ENCODE measurements at regions not wholly inside any gene's neighbourhood (a gene's known extent, or its start where the extent isn't known, plus 50 kb on each side); places are given as distances from the start of the nearest gene placed in this dataset.

DNA sequence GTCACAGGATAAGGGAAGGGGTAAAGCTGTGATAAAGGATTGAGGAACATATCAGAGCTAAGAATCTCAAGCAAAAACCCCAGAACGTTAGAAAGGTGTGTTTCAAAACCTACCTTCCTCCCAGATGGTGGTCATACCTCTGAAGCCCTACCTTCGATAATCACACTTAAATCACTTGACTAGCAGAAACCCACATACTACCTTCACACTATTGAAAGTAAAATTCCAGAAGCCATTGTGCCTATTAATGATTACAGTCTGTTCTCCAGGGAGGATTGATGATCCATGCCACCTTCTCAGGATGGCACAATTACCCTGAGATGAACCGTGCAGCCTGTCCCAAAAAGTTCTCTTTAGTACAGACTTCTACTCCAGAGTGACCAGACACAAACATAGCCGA lies 72.3 kb upstream of the SOX4 start:
- DNase-seq (no peak), ATAC-seq (no peak)
- Histone ChIP-seq H3K27ac (no peak overlapping the region), H3K4me3 (no peak overlapping the region), H3K9me3 (no peaks in the 10 kb centered on the region), H3K36me3 (replicated peaks in 1 of 2; ENCODE audit: insufficient read depth in 1 of 2, low read depth in 2 of 2) (no peaks in the 10 kb centered on the region), H3K27me3 (no peaks in the 10 kb centered on the region), H3K4me1 (no peaks in the 10 kb centered on the region)
- intact Hi-C loops (cut with DNase I) = no loop called here
- TF ChIP-seq, protein P1, sequence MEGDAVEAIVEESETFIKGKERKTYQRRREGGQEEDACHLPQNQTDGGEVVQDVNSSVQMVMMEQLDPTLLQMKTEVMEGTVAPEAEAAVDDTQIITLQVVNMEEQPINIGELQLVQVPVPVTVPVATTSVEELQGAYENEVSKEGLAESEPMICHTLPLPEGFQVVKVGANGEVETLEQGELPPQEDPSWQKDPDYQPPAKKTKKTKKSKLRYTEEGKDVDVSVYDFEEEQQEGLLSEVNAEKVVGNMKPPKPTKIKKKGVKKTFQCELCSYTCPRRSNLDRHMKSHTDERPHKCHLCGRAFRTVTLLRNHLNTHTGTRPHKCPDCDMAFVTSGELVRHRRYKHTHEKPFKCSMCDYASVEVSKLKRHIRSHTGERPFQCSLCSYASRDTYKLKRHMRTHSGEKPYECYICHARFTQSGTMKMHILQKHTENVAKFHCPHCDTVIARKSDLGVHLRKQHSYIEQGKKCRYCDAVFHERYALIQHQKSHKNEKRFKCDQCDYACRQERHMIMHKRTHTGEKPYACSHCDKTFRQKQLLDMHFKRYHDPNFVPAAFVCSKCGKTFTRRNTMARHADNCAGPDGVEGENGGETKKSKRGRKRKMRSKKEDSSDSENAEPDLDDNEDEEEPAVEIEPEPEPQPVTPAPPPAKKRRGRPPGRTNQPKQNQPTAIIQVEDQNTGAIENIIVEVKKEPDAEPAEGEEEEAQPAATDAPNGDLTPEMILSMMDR (IDR thresholded peaks at IDR 0.05) = no peak
- no peak for TF ChIP-seq POLR2A (IDR thresholded peaks at IDR 0.05)
- WGBS, 2 donors = 62 to 65% methylated on average over 4 of the region's 4 CpGs

GRCh38 chr6:21522143-21522747 lies 71.3 kb upstream of the SOX4 start:
- ATAC-seq (no peak), DNase-seq (no peak)
- Histone ChIP-seq H3K36me3 (replicated peaks in 1 of 2; ENCODE audit: insufficient read depth in 1 of 2, low read depth in 2 of 2) (no peaks in the 10 kb centered on the region), H3K27ac (no peak overlapping the region), H3K27me3 (no peaks in the 10 kb centered on the region), H3K9me3 (no peaks in the 10 kb centered on the region), H3K4me3 (no peak overlapping the region), H3K4me1 (peaks cover 2% of the 10 kb centered on the region)
- intact Hi-C loops (cut with DNase I) = no loop called here
- TF ChIP-seq POLR2A (IDR thresholded peaks at IDR 0.05) = no peak
- TF ChIP-seq, protein P1 (IDR thresholded peaks at IDR 0.05) = no peak
- 91 to 92% methylated on average over 14 of the region's 14 CpGs for WGBS, 2 donors

DNA sequence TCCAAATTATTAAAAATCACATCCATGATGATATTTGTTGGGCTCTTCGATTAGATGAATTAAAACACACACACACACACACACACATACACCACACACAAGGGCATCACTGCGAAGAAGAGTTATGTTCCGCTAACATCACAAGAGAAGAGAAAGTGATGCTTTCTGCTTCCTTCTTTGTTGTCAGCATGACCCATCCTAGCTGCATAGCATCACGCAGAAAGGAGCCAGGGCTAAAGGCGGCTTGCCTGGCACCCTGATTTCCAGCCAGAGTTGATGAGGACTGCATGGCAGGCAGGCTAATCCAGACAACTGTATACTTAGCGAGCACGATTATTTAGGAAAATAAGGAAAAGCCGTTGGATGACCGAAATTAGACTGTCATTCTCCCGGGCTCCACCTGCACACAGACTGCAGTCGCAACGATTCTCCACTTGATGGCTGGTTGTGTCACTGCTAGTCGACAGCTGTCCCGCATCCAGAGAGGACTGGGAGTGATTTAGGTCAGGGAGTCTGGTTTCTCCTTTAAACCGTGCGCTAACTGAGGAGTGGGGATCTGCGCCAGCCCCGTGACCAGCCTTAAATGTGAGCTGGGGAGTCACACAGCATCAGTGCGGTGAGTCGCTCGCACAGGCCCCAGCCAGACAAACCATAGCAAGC lies 70.6 kb upstream of the SOX4 start:
- DNase-seq (no peak), ATAC-seq (no peak)
- Histone ChIP-seq H3K4me3 (no peak overlapping the region), H3K9me3 (no peaks in the 10 kb centered on the region), H3K36me3 (replicated peaks in 1 of 2; ENCODE audit: insufficient read depth in 1 of 2, low read depth in 2 of 2) (no peaks in the 10 kb centered on the region), H3K27me3 (no peaks in the 10 kb centered on the region), H3K27ac (no peak overlapping the region), H3K4me1 (peaks cover 9% of the 10 kb centered on the region)
- intact Hi-C loops (cut with DNase I) = no loop called here
- WGBS, 2 donors = 83 to 84% methylated on average over 21 of the region's 21 CpGs
- TF ChIP-seq POLR2A (IDR thresholded peaks at IDR 0.05) = no peak
- TF ChIP-seq, protein P1 (IDR thresholded peaks at IDR 0.05) = no peak

DNA sequence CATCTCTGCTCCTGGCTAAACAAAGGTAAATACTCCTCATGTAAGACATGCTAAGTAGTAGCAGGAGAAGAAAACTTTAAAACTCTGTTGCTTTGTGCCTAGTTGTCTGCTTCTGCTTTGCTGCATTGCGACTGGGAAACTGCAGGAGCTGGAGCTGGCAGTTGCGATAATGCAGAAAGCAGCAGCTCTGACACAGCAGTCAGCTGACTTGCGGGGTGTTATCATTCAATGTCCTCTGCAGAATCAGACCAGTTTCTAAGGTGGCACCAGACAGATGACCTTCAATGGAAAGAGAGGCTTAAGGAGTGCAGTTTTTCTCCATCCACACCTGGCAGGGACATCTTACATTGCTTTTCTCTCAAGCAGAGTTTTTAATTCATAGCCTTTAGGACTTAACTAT lies 69.9 kb upstream of the SOX4 start:
- H3K4me1 ChIP-seq = peaks cover 11% of the 10 kb centered on the region
- WGBS, 2 donors = 42 to 59% methylated on average over 3 of the region's 3 CpGs
- no peak for TF ChIP-seq POLR2A (IDR thresholded peaks at IDR 0.05)
- DNase-seq = peak in 3 of 4 donors; percentile 21 to 55 (median 34)
- H3K27ac ChIP-seq = no peak overlapping the region
- intact Hi-C loops (cut with DNase I) = no loop called here
- H3K36me3 ChIP-seq (replicated peaks in 1 of 2; ENCODE audit: insufficient read depth in 1 of 2, low read depth in 2 of 2) = no peaks in the 10 kb centered on the region
- H3K4me3 ChIP-seq = no peak overlapping the region
- ATAC-seq = no peak
- no peaks in the 10 kb centered on the region for H3K27me3 ChIP-seq
- no peaks in the 10 kb centered on the region for H3K9me3 ChIP-seq

DNA sequence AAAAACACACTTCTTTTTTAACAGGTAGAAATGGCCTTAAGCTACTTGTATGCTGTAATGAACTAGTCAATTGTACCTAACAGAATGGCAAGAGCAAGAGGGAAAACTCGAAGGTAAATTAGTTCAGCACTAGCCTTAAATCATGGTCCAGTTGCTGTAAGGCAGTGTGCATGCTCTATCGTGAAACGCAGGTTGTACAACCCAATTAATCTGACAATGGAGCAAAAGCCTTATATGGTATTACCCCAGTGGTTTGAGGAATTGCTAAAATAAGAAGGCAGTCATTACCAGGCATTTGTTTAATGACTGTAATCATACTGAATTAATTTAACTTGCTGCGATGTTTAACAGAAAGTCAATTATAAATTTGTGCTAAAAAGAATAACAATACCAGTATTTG lies 69.3 kb upstream of the SOX4 start:
- WGBS, 2 donors = 64 to 71% methylated on average over 4 of the region's 4 CpGs
- no peak for TF ChIP-seq POLR2A (IDR thresholded peaks at IDR 0.05)
- TF ChIP-seq, protein P1 (IDR thresholded peaks at IDR 0.05) = no peak
- H3K4me1 ChIP-seq = peaks cover 11% of the 10 kb centered on the region
- no peaks in the 10 kb centered on the region for H3K36me3 ChIP-seq (replicated peaks in 1 of 2; ENCODE audit: insufficient read depth in 1 of 2, low read depth in 2 of 2)
- no peak overlapping the region for H3K4me3 ChIP-seq
- DNase-seq (no peak), ATAC-seq (no peak)
- H3K9me3 ChIP-seq = no peaks in the 10 kb centered on the region
- H3K27ac ChIP-seq = no peak overlapping the region
- no peaks in the 10 kb centered on the region for H3K27me3 ChIP-seq
- intact Hi-C loops (cut with DNase I) = no loop called here

All from body of pancreas (tissue), 4 donors.